Nucleus accumbens (tissue), 56 donors: ENCODE measurements at regions not wholly inside any gene's neighbourhood (a gene's known extent, or its start where the extent isn't known, plus 50 kb on each side); places are given as distances from the start of the nearest gene placed in this dataset.

Source experiments
- DNase-seq, 56 donors: peaks; one replicate each; lab custom pipeline; 2025; lab: John Stamatoyannopoulos, UW

DNA sequence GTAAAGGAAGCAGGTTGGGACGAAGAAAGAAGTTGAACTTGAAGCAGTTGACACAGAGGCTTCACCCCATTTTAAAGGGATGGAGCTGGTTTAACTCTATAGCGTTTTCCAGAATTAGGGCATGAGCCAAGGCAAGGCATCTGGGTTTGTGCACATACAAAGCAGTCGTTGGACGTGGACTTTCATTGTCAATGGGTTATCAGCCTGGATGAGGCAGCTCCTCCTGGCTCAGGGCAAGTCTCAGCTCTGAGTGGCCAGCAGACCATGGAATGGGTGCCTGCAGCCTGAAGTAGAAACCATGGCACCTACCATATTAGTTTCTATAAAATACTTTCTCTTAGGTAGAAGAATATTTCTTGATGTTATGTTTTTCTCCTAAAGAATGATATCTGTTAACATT lies 163.8 kb upstream of the KCNK2 start:
- no peak for DNase-seq

DNA sequence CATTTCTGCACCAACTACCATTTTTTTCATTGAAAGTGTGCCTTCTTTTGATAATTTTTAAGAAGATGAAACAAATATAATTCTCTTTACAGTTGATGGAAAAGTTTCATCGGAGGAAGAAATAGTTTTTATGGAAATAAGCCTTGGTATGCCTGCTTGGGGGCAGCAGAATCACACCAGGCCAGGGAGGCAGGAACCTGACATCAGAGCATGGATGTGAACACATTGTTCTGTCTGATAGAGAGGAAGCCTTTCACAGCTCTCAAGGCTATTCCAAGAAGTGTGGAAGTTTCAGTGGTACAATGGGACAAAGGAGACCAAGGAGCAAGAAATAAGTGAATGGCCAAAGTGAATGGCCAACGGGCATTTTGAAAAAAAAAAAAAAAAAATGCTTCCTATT lies 162.2 kb upstream of the KCNK2 start:
- DNase-seq: no peak

DNA sequence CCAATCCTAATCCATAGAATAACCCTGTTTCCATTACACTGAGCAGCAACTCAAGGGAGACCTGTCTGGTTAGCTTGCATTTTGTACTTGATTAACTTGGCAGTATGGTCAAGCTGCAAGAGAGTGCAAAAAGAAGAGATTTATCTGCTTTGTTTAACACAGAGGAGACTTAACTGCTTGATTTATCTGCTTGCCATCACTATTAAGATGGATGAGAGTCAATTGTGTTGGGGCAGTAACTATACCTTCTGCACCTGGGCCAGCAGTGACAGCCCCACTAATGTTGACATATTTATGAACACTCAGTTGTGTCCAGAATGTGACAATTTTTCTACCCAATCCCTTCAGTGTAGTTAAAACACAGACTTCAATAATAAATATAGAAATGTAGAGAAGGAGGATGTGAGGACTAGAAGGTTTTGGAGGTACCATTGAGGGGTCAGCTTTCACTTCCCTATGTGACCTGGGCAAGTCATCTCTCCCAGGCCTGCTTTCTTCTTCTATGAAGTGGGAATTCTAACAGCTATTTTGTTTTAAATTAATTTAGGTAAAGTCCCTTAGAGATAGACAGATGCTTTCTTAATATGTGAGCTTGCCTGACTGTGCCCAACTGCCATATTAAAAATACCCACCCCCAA lies 159.1 kb upstream of the KCNK2 start:
- DNase-seq: no peak

DNA sequence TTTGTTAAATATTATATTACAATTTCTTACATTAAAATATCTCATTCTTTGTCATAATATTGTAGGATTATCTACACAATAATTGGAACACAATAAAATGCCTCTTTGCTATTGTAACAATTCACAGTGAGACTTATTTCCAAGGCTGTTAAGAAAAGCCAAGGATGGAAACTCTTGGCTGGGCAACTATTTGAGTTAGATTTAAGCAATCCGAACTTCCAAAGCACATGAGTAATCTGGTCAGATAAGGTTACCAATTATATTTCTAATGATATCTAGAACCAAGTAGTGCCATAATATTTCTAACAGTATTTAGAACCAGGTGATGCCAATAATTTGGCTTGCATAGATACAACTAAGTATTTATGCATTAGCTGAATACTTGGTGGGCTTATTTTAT lies 154.7 kb upstream of the KCNK2 start:
- DNase-seq: no peak

DNA sequence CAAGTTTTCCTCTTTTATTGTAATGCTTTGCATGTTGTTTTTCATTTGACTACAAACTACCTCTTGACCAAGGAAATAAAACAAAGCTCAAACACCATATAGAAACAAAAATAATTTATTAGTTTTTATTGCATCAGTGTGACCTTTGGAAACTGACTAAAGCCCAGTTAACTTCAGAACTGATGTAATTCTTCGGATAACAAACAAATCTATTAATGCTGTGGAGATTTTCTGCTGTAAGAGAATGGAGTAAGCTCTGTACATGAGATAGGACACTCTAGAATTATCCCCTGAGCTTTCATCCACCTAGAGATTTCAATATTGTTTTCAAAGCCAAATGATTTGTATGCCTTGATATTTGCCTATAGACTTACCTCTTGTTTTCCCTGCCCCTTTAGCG lies 154.0 kb upstream of the KCNK2 start:
- DNase-seq: no peak

DNA sequence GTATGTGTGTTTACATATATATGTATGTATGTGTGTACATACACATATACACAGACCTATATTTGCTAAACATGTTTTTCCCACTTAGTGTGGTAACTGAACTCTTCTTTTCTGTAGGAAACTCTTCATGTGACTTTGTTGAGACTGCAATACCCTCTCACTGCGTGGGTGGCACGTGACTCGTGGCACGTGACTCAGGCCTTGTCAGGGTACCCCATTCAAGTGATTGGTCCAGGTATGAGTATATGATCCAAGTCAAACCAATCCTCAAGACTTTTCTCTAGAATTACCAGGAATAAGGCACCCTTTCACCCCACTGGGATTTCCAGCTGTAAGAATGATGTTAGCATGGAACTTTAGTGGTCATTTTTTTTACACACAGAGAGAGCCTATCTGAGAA lies 149.2 kb upstream of the KCNK2 start:
- DNase-seq: no peak

DNA sequence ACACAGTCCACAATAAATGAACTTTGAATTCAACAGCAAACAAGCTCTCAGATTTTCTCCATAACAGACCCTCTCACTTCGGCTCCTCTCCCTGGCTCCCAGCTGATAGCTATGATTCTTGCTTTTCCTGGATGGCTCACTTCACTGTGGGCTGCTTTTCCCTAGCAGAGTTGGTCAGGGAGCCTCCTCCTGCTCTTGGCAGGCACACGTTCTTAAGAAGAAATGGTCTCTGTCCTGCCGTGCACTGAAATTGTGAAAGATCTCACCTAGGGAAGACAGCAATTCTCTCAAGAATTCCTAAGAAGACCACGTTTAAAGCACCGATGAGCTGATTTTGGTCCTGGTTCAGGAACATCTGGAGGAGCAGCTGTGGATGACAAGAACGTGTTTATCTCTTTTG lies 148.5 kb upstream of the KCNK2 start:
- no peak for DNase-seq

DNA sequence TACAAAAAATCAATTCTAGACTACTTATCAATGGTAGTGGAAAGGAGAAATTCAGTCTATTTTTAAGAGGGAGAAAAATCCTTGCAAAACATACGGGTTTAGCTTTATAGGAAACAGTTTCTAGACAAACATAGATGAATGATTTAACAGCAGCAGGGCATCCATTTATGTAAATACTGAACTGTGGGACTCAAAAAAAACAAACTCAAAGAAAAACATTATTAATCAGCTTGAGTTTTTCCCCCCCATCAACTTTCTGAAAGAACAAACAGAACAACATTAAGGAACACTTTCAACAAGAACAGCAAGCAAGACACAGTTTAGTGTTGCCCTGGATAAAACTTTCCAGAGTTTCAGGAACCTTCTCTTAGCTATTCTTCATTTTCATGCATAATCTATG lies 147.3 kb upstream of the KCNK2 start:
- DNase-seq: no peak

DNA sequence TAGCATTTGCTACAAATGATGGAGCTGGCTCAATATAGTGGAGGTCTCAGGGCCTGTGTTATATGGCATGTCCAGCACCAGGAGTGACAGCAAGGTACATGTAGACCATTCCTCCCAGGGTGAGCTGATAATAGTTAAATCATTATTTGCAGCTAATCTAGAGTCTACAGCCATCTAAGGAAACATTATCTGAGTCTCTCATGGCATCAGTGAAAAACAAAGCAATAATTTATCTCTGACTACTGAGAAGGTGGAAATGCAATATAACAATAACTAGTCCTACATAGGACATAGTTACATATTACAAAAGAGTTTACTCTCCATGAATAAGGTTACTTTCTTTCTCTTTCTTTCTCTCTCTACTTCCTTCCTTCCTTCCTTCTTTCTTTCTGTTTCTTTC lies 143.4 kb upstream of the KCNK2 start:
- no peak for DNase-seq

DNA sequence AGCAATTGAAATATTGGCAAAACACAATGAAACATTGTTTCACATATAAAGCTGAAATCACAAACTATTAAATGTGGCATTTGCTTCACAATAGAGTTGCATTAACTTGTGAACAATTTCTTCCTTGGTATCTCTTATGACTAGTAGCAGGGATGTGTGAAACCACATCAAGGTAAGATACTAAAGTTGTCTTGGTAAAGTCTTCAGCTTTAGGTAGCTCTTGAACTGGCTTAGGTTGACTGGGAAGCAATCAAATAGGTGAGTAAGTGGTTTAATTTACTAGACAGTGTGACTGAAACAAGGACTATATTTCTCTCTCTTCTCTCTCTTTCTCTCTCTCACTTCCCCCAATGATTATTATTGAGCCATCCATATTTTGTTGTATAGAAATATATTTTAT lies 141.5 kb upstream of the KCNK2 start:
- no peak for DNase-seq

DNA sequence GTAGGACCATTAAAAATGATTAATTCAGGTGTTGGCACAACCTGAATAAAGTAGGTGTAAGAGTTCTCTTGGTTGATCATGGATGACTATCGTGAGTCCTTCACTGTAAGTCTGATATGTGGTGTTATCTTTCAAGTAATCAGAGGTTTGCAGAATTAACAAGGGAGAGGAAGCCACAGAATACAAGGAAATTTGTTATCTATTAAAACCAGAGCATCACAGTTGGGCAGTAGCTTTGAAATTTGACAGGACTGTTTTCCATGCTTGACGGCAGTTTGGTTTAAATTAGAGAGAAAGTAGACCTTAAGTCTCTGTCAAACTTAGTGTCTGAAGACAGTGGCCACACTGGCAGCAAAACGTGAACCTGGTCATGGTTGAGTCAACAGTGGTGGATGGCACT lies 139.5 kb upstream of the KCNK2 start:
- no peak for DNase-seq

DNA sequence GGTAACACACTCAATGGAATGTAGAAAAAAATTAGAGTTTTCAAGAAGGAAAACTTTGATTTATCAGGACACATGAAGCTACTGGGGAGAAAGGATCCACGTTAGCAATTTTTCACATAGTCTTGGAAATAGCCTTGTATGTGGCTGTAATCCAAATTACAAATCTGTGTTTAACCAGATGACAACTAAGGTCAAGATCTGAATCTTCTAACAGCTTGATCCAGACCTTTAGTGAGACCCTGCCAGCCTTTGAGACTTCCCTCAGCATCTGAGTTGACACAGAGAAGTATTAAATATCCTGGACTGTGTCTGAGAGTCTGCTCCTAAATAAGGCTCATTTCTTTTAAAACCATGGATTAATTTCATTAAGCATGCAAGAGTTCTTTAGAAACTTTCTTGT lies 135.9 kb upstream of the KCNK2 start:
- DNase-seq: no peak

DNA sequence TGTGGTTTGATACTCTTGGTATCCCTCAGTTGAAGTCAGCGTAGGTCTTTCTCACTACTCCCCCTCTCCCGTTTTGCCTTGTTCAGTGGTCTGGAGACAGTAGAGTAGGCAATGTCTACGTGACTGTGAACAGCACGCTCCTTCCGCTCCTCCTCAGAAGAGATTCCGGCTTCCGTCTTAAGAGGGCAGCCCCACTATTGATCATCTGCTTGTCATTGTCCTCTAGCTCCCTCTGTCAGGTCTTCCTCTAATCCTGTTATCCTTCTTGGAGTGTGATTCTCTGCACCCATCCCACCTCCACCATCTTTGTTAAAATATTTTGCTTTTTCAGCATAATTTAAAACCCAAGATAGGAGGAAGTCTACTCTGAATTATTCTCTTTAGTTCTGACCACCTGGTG lies 129.9 kb upstream of the KCNK2 start:
- no peak for DNase-seq

DNA sequence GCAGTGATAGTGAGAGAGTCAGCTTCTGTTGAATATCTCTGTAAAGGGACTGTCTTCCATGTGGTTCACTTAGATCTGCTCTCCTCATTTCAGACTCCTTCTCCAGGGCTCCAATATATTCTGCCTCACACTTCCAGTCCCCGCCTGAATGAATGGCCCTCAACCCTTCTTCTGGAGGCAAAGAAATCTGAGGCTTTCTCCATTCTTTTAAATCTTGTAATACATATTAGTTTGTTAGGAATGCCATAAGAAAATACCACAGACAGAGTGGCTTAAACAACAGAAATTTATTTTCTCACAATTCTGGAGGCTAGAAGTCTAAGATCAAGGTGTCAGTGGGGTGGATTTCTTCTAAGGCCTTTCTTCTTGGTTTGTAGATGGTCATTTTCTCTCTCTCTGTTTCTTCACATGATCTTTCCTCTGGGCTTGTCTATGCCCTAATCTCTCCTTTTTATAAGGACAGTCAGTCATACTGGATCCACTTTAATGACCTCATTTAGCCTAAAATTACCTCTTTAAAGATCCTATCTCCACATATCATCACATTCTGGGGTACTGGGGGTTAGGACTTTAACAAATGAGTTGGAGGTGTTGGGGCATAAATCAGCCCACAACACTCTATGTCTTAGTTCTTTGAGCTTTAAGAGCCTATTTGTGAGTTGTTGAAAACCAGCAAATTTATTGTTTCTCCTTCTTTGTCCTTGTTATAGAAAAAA lies 128.5 kb upstream of the KCNK2 start:
- no peak for DNase-seq

DNA sequence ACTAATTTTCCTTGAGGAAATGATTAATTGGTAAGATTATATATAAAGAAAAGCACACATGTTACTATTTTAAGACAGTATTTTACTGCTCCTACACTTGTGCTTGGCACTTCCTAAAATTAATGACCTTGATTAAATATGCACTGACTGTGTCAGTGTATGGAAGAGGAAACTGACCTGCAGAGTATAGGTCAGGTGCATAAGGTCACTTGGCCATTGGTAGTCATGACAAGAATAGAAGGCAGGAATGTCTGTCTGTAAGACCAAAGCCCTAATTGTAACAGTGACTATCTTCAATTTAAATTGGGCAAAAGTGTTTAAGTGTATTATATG lies 128.0 kb upstream of the KCNK2 start:
- no peak for DNase-seq

DNA sequence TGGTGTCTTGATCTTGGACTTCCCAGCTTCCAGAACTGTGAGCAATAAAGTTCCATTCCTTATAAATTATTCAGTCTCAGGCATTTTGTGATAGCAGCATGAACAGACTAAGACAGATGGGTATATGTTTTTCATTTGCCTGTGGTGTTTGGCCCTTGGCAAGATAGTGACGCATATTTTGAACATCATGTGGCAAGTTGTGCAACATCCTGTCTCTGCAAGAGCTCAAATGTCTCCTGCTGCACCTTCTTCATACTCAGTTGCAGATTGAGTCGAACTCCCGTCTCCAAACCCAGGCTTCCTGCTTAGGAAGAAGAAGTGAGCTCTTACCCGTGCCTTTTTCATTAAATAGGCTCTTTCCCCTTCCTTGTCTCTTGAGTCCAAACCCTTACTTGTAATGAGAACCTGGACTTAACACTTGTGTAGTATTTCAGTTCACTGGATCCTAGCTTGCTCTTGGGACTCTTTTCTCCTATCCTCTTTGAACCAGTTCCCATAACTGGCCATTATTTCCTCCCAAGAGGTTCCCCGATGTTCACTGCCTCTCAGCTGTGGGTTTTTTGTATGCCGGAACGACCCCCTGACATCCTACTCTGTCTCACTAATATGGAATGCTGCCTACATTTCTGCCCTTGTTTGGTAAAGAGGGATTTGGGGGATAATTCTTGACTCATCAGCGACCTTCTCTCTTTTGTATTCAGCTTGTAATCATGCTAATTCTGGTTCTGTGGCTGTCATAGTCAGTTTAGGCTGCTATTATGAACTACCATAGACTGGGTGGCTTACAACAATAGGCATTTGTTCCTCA lies 125.0 kb upstream of the KCNK2 start:
- DNase-seq: no peak

DNA sequence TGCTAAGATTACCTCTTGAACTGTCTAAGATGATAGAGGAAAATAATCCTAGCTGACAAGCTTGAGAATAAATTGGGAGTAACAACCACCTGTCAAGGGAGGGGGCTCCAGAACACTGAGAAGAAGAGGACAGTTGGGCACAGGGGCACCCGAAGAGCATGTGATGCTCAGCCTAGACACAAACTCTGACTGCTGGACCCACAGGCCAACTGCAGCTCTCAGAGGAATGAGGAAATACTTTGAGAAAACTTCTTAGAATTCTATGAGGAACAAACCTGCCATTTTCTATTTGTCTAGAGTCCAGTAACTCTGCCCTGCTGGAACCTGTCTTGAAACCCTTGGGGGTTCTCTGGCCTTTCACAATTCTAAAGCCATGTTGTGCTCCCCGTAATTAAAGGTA lies 124.1 kb upstream of the KCNK2 start:
- DNase-seq: no peak

DNA sequence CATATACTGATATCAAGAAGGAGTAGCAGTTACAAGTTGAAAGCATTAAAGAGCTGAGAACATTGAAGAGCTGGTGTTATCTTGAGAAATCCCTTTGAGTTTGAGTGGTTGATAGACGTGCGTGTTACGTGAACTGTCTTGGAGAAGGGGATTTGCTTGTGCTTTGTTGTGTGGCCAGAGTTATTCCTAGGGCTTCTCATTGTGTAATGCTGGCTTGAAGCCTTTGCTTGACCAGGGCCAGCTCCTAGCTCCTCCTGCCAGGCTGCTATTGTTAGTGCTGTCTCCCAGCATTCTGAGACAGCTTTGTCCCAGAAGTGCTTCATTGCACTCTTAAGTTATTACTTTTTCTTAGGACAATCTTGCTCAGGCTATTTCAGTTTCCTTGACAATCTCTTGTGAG lies 116.2 kb upstream of the KCNK2 start:
- peak in 18 of 56 donors; percentile 1 to 37 (median 4) for DNase-seq

DNA sequence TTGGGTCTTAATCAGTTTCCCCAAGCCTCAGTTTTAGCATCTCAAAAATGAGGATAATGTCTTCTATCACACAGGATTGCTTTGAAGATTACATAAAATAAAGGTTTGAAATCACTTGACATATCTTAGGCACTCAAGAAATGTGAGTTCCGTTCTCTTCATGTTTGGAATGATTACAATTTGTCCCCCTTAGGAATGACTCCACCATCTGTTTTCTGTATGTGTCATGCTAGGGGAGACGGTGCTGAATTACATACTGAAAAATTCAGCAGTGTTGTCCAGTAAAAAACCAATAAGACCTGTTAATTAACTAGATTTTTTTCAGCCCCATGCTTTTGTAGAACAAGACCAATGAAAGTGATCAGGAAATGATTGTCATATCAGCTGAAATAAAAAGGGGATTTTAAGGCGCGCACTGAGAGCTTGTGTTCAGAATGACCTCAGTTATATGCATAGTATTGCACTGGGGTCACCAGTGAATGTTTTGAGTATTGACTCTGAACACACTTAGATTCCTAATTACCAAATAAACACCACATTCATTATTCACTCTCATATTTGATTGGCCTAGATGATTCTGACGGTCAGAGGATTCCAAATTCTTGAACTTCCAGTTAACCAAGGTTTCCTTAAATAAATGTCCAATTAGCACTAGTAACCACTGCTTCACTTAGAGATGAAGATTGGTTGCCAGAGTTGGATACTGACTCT lies 114.5 kb upstream of the KCNK2 start:
- no peak for DNase-seq

DNA sequence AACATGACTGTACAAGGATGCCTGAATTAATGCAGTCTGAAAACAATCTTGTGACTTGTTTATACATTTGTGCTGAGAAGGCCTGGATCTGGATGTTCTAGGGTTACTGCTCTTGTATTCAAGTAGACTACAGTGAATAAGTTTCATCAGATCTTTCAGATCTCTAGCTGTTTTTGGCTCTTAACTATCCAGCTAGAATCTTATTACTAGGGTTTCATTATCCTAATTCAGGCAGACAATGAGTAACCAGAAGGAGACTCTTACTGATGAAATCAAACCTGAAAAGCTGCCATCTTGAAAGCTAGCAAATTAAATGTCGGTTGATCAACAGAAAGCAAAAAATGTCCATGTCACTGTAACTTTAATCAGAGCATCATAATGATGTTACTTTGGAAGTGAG lies 112.5 kb upstream of the KCNK2 start:
- no peak for DNase-seq

DNA sequence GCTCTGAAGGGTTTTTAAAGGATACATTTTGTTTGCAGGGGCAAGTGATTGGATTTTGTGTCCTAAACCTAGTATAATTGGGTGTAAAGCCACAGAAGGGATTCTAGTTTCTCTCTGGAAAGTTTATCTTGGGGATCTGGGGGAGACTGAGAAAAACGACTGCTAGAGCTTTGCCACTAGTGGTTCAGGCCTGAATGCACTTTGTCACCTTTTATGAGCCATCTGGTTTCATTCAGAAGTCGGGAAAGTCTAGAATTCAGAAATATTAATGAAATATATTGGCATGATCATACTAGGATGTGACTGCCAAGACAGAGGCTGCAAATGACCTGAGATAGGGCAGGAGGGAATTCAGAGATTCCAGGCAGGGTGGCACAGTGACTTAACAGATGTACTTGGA lies 111.5 kb upstream of the KCNK2 start:
- no peak for DNase-seq
